Suprapubic skin (tissue), 4 donors: ENCODE measurements at regions not wholly inside any gene's neighbourhood (a gene's known extent, or its start where the extent isn't known, plus 50 kb on each side); places are given as distances from the start of the nearest gene placed in this dataset.

Source experiments
- DNase-seq, 2 donors: peaks; one replicate each; pipeline ENCODE4 v3.0.0-alpha.2; 2019; ENCODE audit warnings: low spot score in 2 of 2
- H3K27ac ChIP-seq: fragments of 200-600 bp; sonication (generic); one replicate; pipeline ENCODE4 v1.5.1; 2019
- H3K27me3 ChIP-seq: fragments of 200-600 bp; sonication (generic); one replicate; pipeline ENCODE4 v1.5.1; 2019
- H3K36me3 ChIP-seq: fragments of 200-600 bp; sonication (generic); one replicate; pipeline ENCODE4 v1.5.1; 2019
- H3K4me1 ChIP-seq: fragments of 200-600 bp; sonication (generic); one replicate; pipeline ENCODE4 v1.5.1; 2019
- H3K4me3 ChIP-seq: fragments of 200-600 bp; sonication (generic); one replicate; pipeline ENCODE4 v1.5.1; 2019; ENCODE audit warnings: mild to moderate bottlenecking
- H3K9me3 ChIP-seq: fragments of 200-600 bp; sonication (generic); one replicate; pipeline ENCODE4 v1.5.1; 2019
- EP300 ChIP-seq: sonication (generic); formaldehyde crosslinking; IDR thresholded peaks from one replicate; pipeline ENCODE4 v1.6.1; 2017; ENCODE audit warnings: antibody characterized with exemption
- POLR2A ChIP-seq, 2 donors: fragments of 450-650 bp; IDR thresholded peaks; one replicate each; pipeline ENCODE4 v1.6.1; 2017; ENCODE audit warnings: antibody characterized with exemption in 2 of 2, mild to moderate bottlenecking in 2 of 2, moderate library complexity in 2 of 2
- POLR2AphosphoS5 ChIP-seq, 3 donors: sonication (generic); formaldehyde crosslinking; IDR thresholded peaks; one replicate each; pipeline ENCODE4 v1.6.1; 2017; ENCODE audit warnings: antibody characterized with exemption in 3 of 3
- WGBS: methylation state at CpG from one replicate; pipeline ENCODE4 v1.1.5; 2018; 5-methylcytosine and 5-hydroxymethylcytosine counted together
- TF ChIP-seq, protein P1 (sequence below), 2 donors: fragments of 200-600 bp in 1 of 2; fragments of 450-650 bp in 1 of 2; sonication (generic) in 1 of 2; IDR thresholded peaks; one replicate each; pipeline ENCODE4 v1.5.1; 2016 to 2019; ENCODE audit warnings: antibody characterized with exemption in 2 of 2, mild to moderate bottlenecking in 1 of 2, moderate library complexity in 1 of 2

DNA sequence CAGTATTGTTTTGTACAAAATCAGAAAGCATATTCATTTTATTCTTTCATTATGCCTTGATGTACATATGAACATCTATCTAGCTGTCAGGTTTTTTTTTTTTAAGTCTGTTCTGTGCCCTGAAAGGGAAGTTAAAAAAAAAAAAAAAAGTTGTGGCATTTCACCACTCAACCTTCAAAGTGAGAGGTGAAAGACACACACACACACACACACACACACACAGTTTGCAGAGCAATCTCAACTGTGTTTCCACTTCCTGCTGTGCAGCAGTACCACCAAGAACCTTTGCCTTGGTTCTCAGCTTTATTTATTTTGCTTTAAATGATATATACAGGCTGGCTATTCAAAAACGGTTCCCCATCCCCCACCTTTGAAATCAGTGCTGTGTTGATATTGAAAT, 955.6 kb downstream of the GATA3 start:
- DNase-seq: no peak

DNA sequence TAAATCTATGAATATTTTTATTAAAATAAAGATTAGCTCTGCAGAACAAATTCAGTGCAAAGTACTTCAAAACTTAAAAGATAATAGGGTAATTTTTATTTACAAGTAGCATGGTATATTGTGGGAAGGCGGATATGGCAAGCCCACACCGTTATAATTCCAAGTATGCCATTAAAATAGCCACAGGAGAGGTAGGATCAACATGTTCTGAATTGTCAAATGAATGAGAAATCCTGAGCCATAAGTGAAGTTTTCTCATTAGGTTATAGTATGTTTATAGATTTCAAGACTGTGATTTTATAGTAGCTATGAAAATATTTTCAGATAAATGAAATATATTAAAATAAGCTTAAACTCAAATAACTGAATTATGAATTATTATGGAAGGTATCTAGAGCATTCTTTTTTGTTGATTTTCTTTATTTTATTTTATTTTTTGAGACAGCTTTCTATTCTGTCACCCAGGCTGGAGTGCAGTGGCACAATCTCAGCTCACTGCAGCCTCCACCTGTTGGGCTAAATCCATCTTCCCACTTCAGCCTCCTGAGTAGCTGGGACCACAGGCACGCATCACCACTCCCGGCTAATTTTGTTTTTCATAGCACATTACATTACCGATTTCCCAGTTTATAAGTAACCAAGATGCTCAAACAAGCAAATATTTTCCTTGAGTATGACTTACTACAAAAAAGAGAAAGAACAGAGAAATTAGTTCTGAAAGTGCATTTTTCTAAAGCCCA, 956.6 kb downstream of the GATA3 start:
- Histone ChIP-seq H3K27me3 (no peaks in the 10 kb centered on the region), H3K27ac (no peak overlapping the region), H3K36me3 (no peaks in the 10 kb centered on the region), H3K9me3 (no peaks in the 10 kb centered on the region), H3K4me1 (no peaks in the 10 kb centered on the region), H3K4me3 (no peak overlapping the region)
- WGBS: 76% methylated on average over 5 of the region's 5 CpGs
- TF ChIP-seq POLR2A (IDR thresholded peaks at IDR 0.05) (no peak), EP300 (no peak), POLR2AphosphoS5 (IDR thresholded peaks at IDR 0.05) (no peak)
- TF ChIP-seq, protein P1, sequence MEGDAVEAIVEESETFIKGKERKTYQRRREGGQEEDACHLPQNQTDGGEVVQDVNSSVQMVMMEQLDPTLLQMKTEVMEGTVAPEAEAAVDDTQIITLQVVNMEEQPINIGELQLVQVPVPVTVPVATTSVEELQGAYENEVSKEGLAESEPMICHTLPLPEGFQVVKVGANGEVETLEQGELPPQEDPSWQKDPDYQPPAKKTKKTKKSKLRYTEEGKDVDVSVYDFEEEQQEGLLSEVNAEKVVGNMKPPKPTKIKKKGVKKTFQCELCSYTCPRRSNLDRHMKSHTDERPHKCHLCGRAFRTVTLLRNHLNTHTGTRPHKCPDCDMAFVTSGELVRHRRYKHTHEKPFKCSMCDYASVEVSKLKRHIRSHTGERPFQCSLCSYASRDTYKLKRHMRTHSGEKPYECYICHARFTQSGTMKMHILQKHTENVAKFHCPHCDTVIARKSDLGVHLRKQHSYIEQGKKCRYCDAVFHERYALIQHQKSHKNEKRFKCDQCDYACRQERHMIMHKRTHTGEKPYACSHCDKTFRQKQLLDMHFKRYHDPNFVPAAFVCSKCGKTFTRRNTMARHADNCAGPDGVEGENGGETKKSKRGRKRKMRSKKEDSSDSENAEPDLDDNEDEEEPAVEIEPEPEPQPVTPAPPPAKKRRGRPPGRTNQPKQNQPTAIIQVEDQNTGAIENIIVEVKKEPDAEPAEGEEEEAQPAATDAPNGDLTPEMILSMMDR (IDR thresholded peaks at IDR 0.05): no peak
- DNase-seq: no peak

More for the DNA sequence above, 955.6 kb downstream of the GATA3 start:
- H3K27me3 ChIP-seq: no peaks in the 10 kb centered on the region
- WGBS: 41% methylated on average over 1 of the region's 1 CpG
- TF ChIP-seq POLR2AphosphoS5 (IDR thresholded peaks at IDR 0.05) (no peak), EP300 (no peak), POLR2A (IDR thresholded peaks at IDR 0.05) (no peak)
- TF ChIP-seq, protein P1 (IDR thresholded peaks at IDR 0.05): no peak
- H3K36me3 ChIP-seq: no peaks in the 10 kb centered on the region
- no peaks in the 10 kb centered on the region for H3K4me1 ChIP-seq
- no peak overlapping the region for H3K4me3 ChIP-seq
- H3K9me3 ChIP-seq: no peaks in the 10 kb centered on the region
- H3K27ac ChIP-seq: no peak overlapping the region

DNA sequence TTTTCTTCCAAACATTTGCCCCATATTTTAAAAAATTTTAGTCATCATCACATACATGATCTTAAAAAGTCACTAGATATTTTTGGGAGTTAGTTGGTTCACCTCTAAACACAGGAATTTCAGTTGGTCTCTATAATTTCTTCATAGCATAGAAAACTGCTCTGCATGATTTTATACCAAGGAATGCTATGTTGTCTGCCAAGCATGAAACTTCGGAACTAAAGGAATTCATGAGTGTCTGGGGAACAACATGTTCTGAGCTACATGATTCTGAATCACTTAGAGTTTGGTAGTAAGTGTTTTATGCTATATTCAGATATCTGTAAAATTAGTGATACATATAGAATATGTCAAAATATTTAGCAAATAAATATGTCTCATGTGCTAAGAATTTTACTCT, 957.8 kb downstream of the GATA3 start:
- no peaks in the 10 kb centered on the region for H3K27me3 ChIP-seq
- DNase-seq: no peak
- no peaks in the 10 kb centered on the region for H3K9me3 ChIP-seq
- no peaks in the 10 kb centered on the region for H3K4me1 ChIP-seq
- H3K36me3 ChIP-seq: no peaks in the 10 kb centered on the region
- 31% methylated on average over 1 of the region's 1 CpG for WGBS
- no peak overlapping the region for H3K4me3 ChIP-seq
- no peak overlapping the region for H3K27ac ChIP-seq
- TF ChIP-seq POLR2A (IDR thresholded peaks at IDR 0.05) (no peak), EP300 (no peak), POLR2AphosphoS5 (IDR thresholded peaks at IDR 0.05) (no peak)
- TF ChIP-seq, protein P1 (IDR thresholded peaks at IDR 0.05): no peak

DNA sequence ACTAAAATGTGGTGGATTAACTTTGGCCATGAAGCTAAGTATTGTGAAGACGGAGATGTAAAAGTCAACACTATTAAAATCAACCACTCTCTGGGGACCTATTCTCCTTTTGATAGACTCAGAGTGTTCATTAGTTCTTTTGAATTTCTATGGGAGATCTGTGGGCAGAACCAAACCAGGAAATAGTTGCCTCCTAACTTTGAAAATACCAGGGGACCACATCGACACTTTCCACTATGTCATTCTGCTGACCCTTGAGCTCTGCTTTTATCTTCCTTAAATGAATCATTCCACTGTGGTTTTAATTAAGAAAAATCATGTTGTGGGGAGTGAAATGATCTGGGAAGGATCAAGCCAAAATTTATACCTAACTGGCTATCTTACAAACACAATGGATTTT, 960.5 kb downstream of the GATA3 start:
- no peaks in the 10 kb centered on the region for H3K9me3 ChIP-seq
- DNase-seq: no peak
- no peak for TF ChIP-seq POLR2AphosphoS5 (IDR thresholded peaks at IDR 0.05)
- TF ChIP-seq POLR2A (IDR thresholded peaks at IDR 0.05): no peak
- TF ChIP-seq EP300: no peak
- TF ChIP-seq, protein P1 (IDR thresholded peaks at IDR 0.05): no peak
- WGBS: 64% methylated on average over 2 of the region's 2 CpGs
- no peak overlapping the region for H3K4me3 ChIP-seq
- no peaks in the 10 kb centered on the region for H3K27me3 ChIP-seq
- no peaks in the 10 kb centered on the region for H3K4me1 ChIP-seq
- H3K36me3 ChIP-seq: no peaks in the 10 kb centered on the region
- H3K27ac ChIP-seq: no peak overlapping the region

DNA sequence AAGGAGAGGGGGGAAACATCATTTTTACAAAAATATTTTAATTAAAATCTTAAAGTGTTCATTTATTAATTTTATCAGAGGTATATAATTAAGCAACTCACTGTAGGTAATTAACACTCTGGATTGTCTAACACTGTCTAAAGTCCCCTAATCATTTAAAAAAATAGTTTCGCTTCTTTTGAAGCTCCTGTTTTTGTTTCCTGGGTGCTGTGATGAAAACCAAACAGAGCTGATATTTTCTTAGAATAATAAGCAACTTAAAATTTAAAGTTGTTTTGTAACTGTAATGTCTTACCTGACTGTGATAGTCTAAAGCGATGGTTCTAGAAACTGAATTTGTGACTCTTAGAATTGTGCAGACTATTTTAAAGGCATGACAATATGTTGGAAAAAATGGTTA, 961.0 kb downstream of the GATA3 start:
- Histone ChIP-seq H3K27me3 (no peaks in the 10 kb centered on the region), H3K27ac (no peak overlapping the region), H3K36me3 (no peaks in the 10 kb centered on the region), H3K4me3 (no peak overlapping the region), H3K9me3 (no peaks in the 10 kb centered on the region), H3K4me1 (no peaks in the 10 kb centered on the region)
- TF ChIP-seq POLR2A (IDR thresholded peaks at IDR 0.05): no peak
- TF ChIP-seq POLR2AphosphoS5 (IDR thresholded peaks at IDR 0.05): no peak
- TF ChIP-seq, protein P1 (IDR thresholded peaks at IDR 0.05): no peak
- TF ChIP-seq EP300: no peak
- no peak for DNase-seq
- 97% methylated on average over 2 of the region's 2 CpGs for WGBS
